ENCODE measurements at regions not wholly inside any gene's neighbourhood (a gene's known extent, or its start where the extent isn't known, plus 50 kb on each side); places are given as distances from the start of the nearest gene placed in this dataset.

DNA sequence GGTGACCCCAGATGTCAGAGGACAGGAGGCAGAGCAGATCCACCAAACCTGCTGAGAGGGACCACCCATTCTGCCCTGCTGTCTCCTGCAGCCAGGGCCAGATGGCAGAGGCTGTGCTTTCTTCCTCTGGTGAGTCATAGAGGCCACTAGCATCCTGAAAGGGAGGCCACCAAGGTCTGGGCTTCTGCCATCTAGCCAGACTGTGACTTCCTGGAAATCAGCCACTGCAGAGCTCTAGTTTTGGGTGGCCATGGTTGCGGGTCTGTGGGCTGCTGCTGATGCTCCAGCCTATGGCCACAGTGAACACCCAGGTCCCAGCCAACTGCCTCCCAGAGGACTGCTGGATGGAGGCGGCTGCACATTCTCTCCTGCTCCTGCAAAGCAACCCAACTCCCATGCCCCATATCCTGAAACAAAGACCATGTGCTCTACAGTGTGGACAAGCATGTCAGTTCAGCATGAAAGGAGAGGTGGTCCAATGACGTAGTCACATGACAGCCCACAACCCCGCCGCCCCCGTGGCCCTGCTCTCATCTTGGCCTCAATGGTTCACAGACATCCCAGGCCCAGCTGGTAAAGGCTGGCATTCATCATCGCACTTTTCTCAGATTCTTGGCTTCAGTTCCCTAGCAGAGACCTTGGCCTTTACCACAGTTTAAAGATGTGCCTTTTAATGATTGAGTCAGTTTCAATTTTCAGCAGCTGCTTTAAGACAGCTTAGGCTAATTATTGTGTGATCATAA, 73.9 kb upstream of the CXCL12 start (continued):
- TF ChIP-seq ELF1 (IDR thresholded peaks at IDR 0.05; ENCODE audit: borderline replicate concordance, low read depth) = no peak
- TF ChIP-seq SP1 (IDR thresholded peaks at IDR 0.05; ENCODE audit: low read depth) = no peak
- no peak for TF ChIP-seq SIN3A (IDR thresholded peaks at IDR 0.05; ENCODE audit: low read depth)
- TF ChIP-seq CEBPB (IDR thresholded peaks at IDR 0.05; ENCODE audit: low read depth) = no peak
- no peak for TF ChIP-seq SRF (IDR thresholded peaks at IDR 0.05; ENCODE audit: low read depth)
- TF ChIP-seq FOSL1 (IDR thresholded peaks at IDR 0.05; ENCODE audit: low read depth) = no peak
- no peak for TF ChIP-seq ZFX (IDR thresholded peaks at IDR 0.05)
- TF ChIP-seq ZNF274 (IDR thresholded peaks at IDR 0.05; ENCODE audit: low read depth, low read length) = no peak
- no peak for TF ChIP-seq YY1 (IDR thresholded peaks at IDR 0.05; ENCODE audit: extremely low read depth, insufficient replicate concordance, low read depth, low read length)
- TF ChIP-seq EZH2 (IDR thresholded peaks at IDR 0.05) = no peak
- TF ChIP-seq ZBTB33 (IDR thresholded peaks at IDR 0.05; ENCODE audit: extremely low read depth, insufficient replicate concordance, low read length) = no peak
- no peak for TF ChIP-seq CBX3 (IDR thresholded peaks at IDR 0.05; ENCODE audit: low read depth)

DNA sequence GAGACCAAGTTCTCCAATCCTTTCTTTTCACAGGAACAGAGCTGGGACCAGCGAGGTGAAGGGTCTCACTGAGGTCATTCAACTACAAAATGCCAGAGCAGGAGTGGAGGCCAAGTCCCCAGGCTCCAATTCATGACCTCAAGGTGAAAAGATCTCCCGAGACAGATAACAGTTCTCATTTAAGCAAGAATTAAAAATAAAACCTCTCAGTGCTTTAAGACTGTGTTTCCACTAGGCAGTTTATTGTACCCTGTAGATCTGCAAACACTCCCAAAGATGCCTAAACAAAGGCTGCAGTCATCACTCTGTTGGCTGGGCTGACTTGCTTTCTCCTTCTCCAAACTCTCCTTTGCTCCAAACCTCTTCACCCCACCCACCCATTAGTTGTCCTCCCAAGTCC, 74.8 kb upstream of the CXCL12 start:
- BruUV-seq (replicated peaks) = no TSS peak
- Histone ChIP-seq H3K9ac (ENCODE audit: low read length) (no peak overlapping the region), H3K27me3 (ENCODE audit: insufficient read depth, low read length) (no peaks in the 10 kb centered on the region; the same call in 1 of the 2 replicates), H3K4me3 (replicated peaks in 1 of 2; ENCODE audit: low read depth in 1 of 2, low read length in 2 of 2) (no peak overlapping the region), H3K27ac (ENCODE audit: low read depth, low read length) (no peak overlapping the region), H2AFZ (ENCODE audit: low read depth, low read length, poor library complexity, severe bottlenecking) (no peak overlapping the region), H3K79me2 (ENCODE audit: insufficient read depth, low read length) (no peaks in the 10 kb centered on the region), H3K4me1 (ENCODE audit: control insufficient read depth in 1 of 2, insufficient read depth in 2 of 2, low read length in 2 of 2) (no peaks in the 10 kb centered on the region), H4K20me1 (ENCODE audit: insufficient read depth) (no peaks in the 10 kb centered on the region), H3K36me3 (ENCODE audit: control insufficient read depth in 1 of 2, insufficient read depth in 2 of 2, low read length in 2 of 2) (no peaks in the 10 kb centered on the region), H3K9me3 (ENCODE audit: control insufficient read depth in 1 of 2, insufficient read depth in 1 of 2, low read depth in 1 of 2, low read length in 2 of 2) (no peaks in the 10 kb centered on the region), H3K9me2 (ENCODE audit: insufficient read depth) (no peaks in the 10 kb centered on the region), H3K4me2 (ENCODE audit: low read length) (no peak overlapping the region)
- CTCF ChIA-PET = no interaction called here
- no peak for DNase-seq (ENCODE audit: low read depth, low spot score)
- ATAC-seq = no peak
- POLR2A ChIA-PET = no interaction called here
- RAD21 ChIA-PET (ENCODE audit: low non-redundant PET in 1 of 2, low total read pairs in 2 of 2, uncharacterized antibody in 2 of 2, unreplicated experiment in 2 of 2) = no interaction called here
- intact Hi-C loops (cut with micrococcal nuclease) = no loop called here
- TF ChIP-seq, protein P1, sequence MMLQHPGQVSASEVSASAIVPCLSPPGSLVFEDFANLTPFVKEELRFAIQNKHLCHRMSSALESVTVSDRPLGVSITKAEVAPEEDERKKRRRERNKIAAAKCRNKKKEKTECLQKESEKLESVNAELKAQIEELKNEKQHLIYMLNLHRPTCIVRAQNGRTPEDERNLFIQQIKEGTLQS (IDR thresholded peaks at IDR 0.05) = no peak
- TF ChIP-seq POLR2AphosphoS5 (IDR thresholded peaks at IDR 0.05; ENCODE audit: low read depth, low read length) (no peak), ELF1 (IDR thresholded peaks at IDR 0.05; ENCODE audit: borderline replicate concordance, low read depth) (no peak), FOSL1 (IDR thresholded peaks at IDR 0.05; ENCODE audit: low read depth) (no peak), SP1 (IDR thresholded peaks at IDR 0.05; ENCODE audit: low read depth) (no peak)

All from HCT116 (cell line).